ENCODE measurements at regions not wholly inside any gene's neighbourhood (a gene's known extent, or its start where the extent isn't known, plus 50 kb on each side); places are given as distances from the start of the nearest gene placed in this dataset.

DNA sequence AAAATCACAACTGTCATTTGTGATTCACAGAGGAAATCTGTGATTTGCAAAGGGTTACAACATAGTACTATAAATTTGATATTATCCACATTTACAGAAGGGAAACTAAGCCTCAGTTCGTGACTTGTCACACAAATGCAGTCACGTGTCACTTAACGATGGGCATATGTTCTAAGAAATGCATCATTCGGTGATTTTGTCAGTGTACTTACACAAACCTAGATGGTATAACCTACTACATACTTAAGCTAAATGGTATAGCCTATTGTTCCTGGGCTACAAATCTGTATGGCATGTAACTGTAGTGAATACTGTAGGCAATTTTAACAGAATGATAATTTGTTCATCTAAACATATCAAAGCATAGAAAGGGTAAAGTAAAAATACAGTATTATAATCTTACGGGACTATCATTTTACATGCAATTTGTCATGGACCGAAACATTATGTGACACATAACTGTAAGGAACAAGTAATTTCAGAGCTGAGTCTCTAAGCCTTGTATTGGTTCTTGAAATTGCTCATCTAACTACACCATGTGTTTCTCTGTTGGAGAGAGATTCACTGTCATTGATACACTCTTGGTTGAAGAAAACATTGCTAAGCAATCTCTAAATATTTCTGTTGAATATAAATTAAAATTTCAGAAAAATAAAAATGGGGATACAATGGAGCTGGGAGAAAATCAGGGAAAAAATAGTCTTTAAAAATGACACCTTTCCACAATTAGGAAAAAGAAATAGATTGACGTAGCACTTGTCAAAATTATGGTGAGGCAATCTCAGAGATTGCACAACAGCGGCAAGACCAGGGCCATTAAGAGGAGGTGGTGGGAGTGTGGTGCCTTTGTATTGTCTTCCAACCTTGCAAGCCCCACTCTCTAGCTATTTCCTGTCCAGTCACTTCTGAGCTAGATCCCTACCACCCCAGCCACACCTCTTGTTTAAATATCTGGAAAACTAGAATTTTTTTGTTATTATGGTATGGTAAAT, 645.8 kb upstream of the TBL1XR1 start:
- no peak overlapping the region for H3K27ac ChIP-seq (ENCODE audit: insufficient read depth, low read depth, low read length)
- no peak overlapping the region for H3K4me2 ChIP-seq (ENCODE audit: insufficient read depth, low read length)
- no peak overlapping the region for H2AFZ ChIP-seq (ENCODE audit: low read depth, low read length)
- no peaks in the 10 kb centered on the region for H3K36me3 ChIP-seq (ENCODE audit: control insufficient read depth in 2 of 2, extremely low read depth in 1 of 2, insufficient read depth in 2 of 2, low read length in 2 of 2)
- DNase-seq (ENCODE audit: low read depth, low spot score): no peak
- no peak for TF ChIP-seq GATA2 (IDR thresholded peaks at IDR 0.05; ENCODE audit: insufficient read depth, insufficient read length, low read depth, low read length)
- no peak for TF ChIP-seq EZH2 (IDR thresholded peaks at IDR 0.05; ENCODE audit: borderline replicate concordance, low read depth, low read length, severe bottlenecking)
- TF ChIP-seq JUN (IDR thresholded peaks at IDR 0.05; ENCODE audit: borderline replicate concordance, insufficient read depth, insufficient read length, low read depth): no peak
- TF ChIP-seq MYC (IDR thresholded peaks at IDR 0.05; ENCODE audit: low read depth, low read length): no peak
- TF ChIP-seq POLR2AphosphoS5 (IDR thresholded peaks at IDR 0.05; ENCODE audit: insufficient read depth, low read depth, low read length): no peak
- TF ChIP-seq, protein P1, sequence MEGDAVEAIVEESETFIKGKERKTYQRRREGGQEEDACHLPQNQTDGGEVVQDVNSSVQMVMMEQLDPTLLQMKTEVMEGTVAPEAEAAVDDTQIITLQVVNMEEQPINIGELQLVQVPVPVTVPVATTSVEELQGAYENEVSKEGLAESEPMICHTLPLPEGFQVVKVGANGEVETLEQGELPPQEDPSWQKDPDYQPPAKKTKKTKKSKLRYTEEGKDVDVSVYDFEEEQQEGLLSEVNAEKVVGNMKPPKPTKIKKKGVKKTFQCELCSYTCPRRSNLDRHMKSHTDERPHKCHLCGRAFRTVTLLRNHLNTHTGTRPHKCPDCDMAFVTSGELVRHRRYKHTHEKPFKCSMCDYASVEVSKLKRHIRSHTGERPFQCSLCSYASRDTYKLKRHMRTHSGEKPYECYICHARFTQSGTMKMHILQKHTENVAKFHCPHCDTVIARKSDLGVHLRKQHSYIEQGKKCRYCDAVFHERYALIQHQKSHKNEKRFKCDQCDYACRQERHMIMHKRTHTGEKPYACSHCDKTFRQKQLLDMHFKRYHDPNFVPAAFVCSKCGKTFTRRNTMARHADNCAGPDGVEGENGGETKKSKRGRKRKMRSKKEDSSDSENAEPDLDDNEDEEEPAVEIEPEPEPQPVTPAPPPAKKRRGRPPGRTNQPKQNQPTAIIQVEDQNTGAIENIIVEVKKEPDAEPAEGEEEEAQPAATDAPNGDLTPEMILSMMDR (IDR thresholded peaks at IDR 0.05; ENCODE audit: extremely low read depth in 1 of 2, insufficient read depth in 1 of 2, low read depth in 1 of 2, low read length in 2 of 2): no peak
- TF ChIP-seq, protein P2, sequence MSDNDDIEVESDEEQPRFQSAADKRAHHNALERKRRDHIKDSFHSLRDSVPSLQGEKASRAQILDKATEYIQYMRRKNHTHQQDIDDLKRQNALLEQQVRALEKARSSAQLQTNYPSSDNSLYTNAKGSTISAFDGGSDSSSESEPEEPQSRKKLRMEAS (IDR thresholded peaks at IDR 0.05; ENCODE audit: insufficient read depth, insufficient read length): no peak
- no peak for TF ChIP-seq POLR2A (IDR thresholded peaks at IDR 0.05; ENCODE audit: low read depth, low read length)
- FAIRE-seq: no peak
- H3K27me3 ChIP-seq (ENCODE audit: control insufficient read depth in 2 of 2, insufficient read depth in 2 of 2, low read length in 2 of 2): no peaks in the 10 kb centered on the region
- H3K9ac ChIP-seq (replicated peaks; ENCODE audit: extremely low read depth, insufficient read depth, low read length): no peak overlapping the region
- BruUV-seq (replicated peaks): no TSS peak
- intact Hi-C loops (cut with micrococcal nuclease) (no loop called here), dilution Hi-C loops (cut with MboI; ENCODE audit: extremely low pct_ligation_motif_present, low sequenced_read_pairs) (no loop called here)
- no peaks in the 10 kb centered on the region for H3K79me2 ChIP-seq (ENCODE audit: control insufficient read depth, insufficient read depth, low read length)
- CTCF ChIA-PET: interaction anchor here (1.4 to 1.8 kb wide), 3 partner anchors 10 to 63 kb away, joined by 3 to 5 read pairs (median 5); no protein-coding TSS in a partner anchor
- H3K4me3 ChIP-seq (replicated peaks in 1 of 3; ENCODE audit: insufficient read depth in 1 of 3, low read depth in 1 of 3, low read length in 3 of 3): no peak overlapping the region
- no peaks in the 10 kb centered on the region for H3K4me1 ChIP-seq (ENCODE audit: control insufficient read depth, extremely low read depth, insufficient read depth, low read length)
- no peaks in the 10 kb centered on the region for H3K9me3 ChIP-seq (replicated peaks; ENCODE audit: control insufficient read depth, insufficient read depth, low read length)
- no peaks in the 10 kb centered on the region for H3K9me1 ChIP-seq (replicated peaks; ENCODE audit: control insufficient read depth, extremely low read depth, insufficient read depth, low read length)
- POLR2A ChIA-PET: no interaction called here
- H4K20me1 ChIP-seq (replicated peaks; ENCODE audit: control insufficient read depth, extremely low read depth, insufficient read depth, low read length): no peaks in the 10 kb centered on the region
